Adrenal gland (tissue), 5 donors: ENCODE measurements at regions not wholly inside any gene's neighbourhood (a gene's known extent, or its start where the extent isn't known, plus 50 kb on each side); places are given as distances from the start of the nearest gene placed in this dataset.
"Not testable (repeated sequence)": the region's sequence is repeated elsewhere in the genome, so short reads cannot be mapped to it uniquely, and the experiment has no call there.

Experiments
- POLR2A ChIP-seq, 2 donors: fragments of 450-650 bp; IDR thresholded peaks; one replicate each; pipeline ENCODE4 v1.6.1; 2017; ENCODE audit warnings: antibody characterized with exemption in 2 of 2, mild to moderate bottlenecking in 2 of 2, moderate library complexity in 1 of 2
- TF ChIP-seq, protein P1 (sequence below), 6 experiments: fragments of 450-650 bp in 4 of 6; fragments of 200-600 bp in 2 of 6; sonication (generic) in 1 of 6; IDR thresholded peaks; 1 replicate in 5 of 6; 2 replicates in 1 of 6; pipeline versions ENCODE4 v1.5.1 to v1.8.0; 2016 to 2021; ENCODE audit warnings: antibody characterized with exemption in 6 of 6, mild to moderate bottlenecking in 2 of 6, moderate library complexity in 1 of 6
- donor health status: DM: no; HTN: no; CAD: no.

DNA sequence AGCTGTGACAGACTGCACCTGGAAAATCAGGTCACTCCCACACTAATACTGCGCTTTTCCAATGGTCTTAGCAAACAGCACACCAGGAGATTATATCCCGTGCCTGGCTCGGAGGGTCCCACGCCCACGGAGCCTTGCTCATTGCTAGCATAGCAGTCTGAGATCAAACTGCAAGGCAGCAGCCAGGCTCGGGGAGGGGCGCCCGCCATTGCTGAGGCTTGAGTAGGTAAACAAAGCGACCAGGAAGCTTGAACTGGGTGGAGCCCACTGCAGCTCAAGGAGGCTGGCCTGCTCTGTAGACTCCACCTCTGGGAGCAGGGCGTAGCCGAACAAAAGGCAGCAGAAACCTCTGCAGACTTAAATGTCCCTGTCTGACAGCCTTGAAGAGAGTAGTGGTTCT lies 121.8 kb upstream of the WDR75 start:
- TF ChIP-seq, protein P1, sequence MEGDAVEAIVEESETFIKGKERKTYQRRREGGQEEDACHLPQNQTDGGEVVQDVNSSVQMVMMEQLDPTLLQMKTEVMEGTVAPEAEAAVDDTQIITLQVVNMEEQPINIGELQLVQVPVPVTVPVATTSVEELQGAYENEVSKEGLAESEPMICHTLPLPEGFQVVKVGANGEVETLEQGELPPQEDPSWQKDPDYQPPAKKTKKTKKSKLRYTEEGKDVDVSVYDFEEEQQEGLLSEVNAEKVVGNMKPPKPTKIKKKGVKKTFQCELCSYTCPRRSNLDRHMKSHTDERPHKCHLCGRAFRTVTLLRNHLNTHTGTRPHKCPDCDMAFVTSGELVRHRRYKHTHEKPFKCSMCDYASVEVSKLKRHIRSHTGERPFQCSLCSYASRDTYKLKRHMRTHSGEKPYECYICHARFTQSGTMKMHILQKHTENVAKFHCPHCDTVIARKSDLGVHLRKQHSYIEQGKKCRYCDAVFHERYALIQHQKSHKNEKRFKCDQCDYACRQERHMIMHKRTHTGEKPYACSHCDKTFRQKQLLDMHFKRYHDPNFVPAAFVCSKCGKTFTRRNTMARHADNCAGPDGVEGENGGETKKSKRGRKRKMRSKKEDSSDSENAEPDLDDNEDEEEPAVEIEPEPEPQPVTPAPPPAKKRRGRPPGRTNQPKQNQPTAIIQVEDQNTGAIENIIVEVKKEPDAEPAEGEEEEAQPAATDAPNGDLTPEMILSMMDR (IDR thresholded peaks at IDR 0.05): not testable (repeated sequence)
- not testable (repeated sequence) for TF ChIP-seq POLR2A (IDR thresholded peaks at IDR 0.05)
